Erythroblast (primary cell): ENCODE measurements at regions not wholly inside any gene's neighbourhood (a gene's known extent, or its start where the extent isn't known, plus 50 kb on each side); places are given as distances from the start of the nearest gene placed in this dataset.

ENCODE experiments used
- GATA1 ChIP-seq: IDR thresholded peaks from 2 replicates; pipeline ENCODE4 v1.6.1; 2011; ENCODE audit warnings: low read depth, mild to moderate bottlenecking, control low read depth, low read length, moderate library complexity
- POLR2A ChIP-seq: IDR thresholded peaks from 2 replicates; pipeline ENCODE4 v1.6.1; 2011; ENCODE audit warnings: mild to moderate bottlenecking, low read length

DNA sequence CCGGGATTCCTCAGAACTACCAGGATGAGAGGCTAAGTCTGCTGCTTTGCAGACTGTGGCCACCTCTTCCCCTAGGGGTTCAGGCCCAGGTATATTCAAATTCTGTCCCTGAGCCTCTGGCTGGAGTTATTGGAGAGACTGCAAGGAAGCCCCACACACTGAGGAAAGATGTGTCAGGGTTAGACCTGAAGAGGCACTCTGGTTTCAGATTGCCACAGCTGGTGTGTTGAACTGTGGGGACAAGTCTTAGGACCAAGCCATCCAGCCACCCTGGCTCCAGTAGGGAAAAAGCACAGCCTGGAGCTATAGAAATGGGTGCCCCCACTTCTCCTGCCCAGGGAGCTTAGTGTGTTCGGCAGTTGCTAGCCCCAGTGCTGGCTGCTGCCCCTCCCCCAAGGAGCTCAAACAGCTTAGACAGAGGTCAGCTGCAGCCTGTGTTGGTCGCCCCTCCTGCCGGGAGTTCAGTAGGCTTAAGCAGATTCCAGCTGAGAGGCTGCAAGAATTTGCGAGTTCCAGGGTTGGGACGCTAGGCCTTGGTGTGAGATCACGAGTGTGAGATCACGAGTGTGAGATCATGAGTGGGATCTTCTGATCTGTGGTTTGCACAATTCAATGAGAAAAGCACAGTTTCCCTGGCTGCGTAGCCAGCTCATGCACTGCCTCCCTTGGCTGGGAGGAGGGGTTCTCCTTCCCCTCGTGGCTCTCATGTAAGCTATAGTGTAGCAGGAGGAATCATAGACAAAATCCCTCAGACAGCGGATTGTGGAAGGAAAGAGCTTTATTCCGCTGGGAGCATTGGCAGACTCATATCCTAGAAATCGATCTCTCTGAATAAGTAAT, 552.1 kb upstream of the CHORDC1 start:
- TF ChIP-seq POLR2A (no peak), GATA1 (no peak)
